Kidney epithelial cell (primary cell): ENCODE measurements at regions not wholly inside any gene's neighbourhood (a gene's known extent, or its start where the extent isn't known, plus 50 kb on each side); places are given as distances from the start of the nearest gene placed in this dataset.

ENCODE experiments used
- DNase-seq: peaks from one replicate; pipeline ENCODE4 v3.0.0-alpha.2; 2010; ENCODE audit warnings: low read depth
- H3K27me3 ChIP-seq: 2 replicates; pipeline ENCODE4 v1.6.0; 2011; ENCODE audit warnings: low read length; ENCODE audit not compliant: control insufficient read depth, insufficient read depth
- H3K36me3 ChIP-seq: 2 replicates; pipeline ENCODE4 v1.5.1; 2011; ENCODE audit warnings: low read length; ENCODE audit not compliant: control insufficient read depth, insufficient read depth
- H3K4me3 ChIP-seq: 2 replicates; pipeline ENCODE4 v1.5.1; 2011; ENCODE audit warnings: low read depth, mild to moderate bottlenecking, control low read depth, low read length
- CTCF ChIP-seq: IDR thresholded peaks from 2 replicates; pipeline ENCODE4 v1.5.1; 2011; ENCODE audit warnings: mild to moderate bottlenecking, moderate library complexity, low read length, control low read depth, inconsistent platforms; ENCODE audit not compliant: insufficient read depth, poor library complexity, severe bottlenecking

GRCh38 chr2:160639472-160639871 is 145.9 kb upstream of the RBMS1 start:
- Histone ChIP-seq H3K27me3 (no peaks in the 10 kb centered on the region), H3K4me3 (no peak overlapping the region), H3K36me3 (no peaks in the 10 kb centered on the region)
- DNase-seq, result no peak
- TF ChIP-seq CTCF, result no peak

GRCh38 chr2:160646684-160647444 is 153.3 kb upstream of the RBMS1 start:
- DNase-seq, result no peak
- no peak overlapping the region for H3K4me3 ChIP-seq
- no peaks in the 10 kb centered on the region for H3K36me3 ChIP-seq
- TF ChIP-seq CTCF, result no peak
- no peaks in the 10 kb centered on the region for H3K27me3 ChIP-seq

DNA sequence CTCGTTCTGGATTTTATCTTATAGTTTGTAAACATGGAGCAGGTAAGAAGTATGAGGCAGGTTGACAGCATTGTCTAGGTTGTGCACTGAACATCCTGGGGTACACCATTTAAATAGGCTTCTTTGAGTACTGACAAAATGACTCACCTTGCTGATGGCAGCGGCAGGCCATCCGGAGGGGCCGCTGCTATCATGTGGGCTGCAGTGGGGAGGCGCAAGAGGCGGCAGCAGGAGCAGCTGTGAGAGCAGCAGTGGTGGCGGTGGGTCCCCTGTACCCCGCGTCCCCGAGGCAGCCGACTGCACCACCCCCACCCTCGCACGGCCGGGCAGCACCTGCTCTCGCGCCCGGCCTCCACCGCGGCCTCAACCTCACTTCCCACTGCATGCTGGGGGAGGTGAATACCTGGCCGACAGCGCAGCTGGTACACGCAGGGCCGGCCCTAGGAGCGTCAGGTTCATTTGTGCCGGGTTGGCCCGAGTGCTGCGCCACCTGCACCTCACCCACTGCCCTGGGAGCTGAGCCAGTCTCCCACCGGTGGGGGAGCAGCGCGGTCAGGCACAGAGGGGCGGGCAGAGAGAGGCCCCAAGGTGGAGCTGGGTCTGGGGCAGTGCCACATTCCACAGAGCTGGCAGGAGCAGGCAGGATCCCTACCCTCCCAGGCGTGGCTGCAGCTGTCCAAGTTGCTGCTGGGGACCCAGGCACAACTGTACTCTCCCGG is 154.5 kb upstream of the RBMS1 start:
- no peak for DNase-seq
- peak overlapping the region; percentile 31 for H3K4me3 ChIP-seq
- H3K27me3 ChIP-seq, result no peaks in the 10 kb centered on the region
- no peaks in the 10 kb centered on the region for H3K36me3 ChIP-seq
- no peak for TF ChIP-seq CTCF

DNA sequence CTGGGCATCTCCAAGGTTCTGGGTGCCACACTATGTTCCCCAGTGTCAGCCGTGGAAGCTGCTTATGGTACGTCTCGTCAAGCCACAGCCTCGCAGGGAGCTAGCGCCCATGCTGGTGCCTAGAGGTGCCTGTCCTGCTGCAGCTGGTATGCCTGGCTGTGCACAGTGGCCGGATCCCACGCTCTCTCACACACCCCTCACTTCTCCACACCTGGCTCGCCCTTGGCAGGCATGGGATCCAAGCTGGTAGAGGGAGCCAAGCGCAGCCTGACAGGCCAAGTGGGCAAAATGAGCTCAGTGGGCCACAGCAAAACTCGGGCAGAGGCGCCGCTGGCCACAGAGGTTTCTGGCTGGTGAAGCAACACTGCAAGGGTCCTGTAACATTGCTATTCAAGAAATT is 156.1 kb upstream of the RBMS1 start:
- Histone ChIP-seq H3K27me3 (no peaks in the 10 kb centered on the region), H3K36me3 (no peaks in the 10 kb centered on the region), H3K4me3 (no peak overlapping the region)
- DNase-seq, result no peak
- TF ChIP-seq CTCF, result no peak

- TF ChIP-seq CTCF, result no peak
- Histone ChIP-seq H3K36me3 (no peaks in the 10 kb centered on the region), H3K27me3 (no peaks in the 10 kb centered on the region), H3K4me3 (no peak overlapping the region)
- no peak for DNase-seq
Measured at GRCh38 chr2:160650196-160651118, 156.8 kb upstream of the RBMS1 start.
